ENCODE measurements at regions not wholly inside any gene's neighbourhood (a gene's known extent, or its start where the extent isn't known, plus 50 kb on each side); places are given as distances from the start of the nearest gene placed in this dataset.

DNA sequence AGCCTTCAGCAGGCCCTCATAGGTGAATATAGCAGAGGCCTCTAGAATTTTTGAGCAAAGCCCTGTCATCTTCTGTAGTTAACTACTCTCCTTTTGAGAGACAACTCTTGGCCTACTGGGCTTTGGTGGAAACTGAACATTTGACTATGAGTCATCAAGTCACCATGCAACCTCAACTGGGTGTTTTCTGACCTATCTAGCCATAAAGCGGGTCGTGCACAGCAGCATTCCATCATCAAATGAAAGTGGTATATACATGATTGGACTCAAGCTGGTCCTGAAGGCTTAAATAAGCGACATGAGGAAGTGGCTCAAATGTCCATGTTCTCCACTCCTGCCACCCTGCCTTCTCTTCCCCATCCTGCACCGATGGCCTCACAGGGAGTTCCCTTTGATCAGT is 1115.5 kb downstream of the TAF11L14 start:
- TF ChIP-seq, protein P1, sequence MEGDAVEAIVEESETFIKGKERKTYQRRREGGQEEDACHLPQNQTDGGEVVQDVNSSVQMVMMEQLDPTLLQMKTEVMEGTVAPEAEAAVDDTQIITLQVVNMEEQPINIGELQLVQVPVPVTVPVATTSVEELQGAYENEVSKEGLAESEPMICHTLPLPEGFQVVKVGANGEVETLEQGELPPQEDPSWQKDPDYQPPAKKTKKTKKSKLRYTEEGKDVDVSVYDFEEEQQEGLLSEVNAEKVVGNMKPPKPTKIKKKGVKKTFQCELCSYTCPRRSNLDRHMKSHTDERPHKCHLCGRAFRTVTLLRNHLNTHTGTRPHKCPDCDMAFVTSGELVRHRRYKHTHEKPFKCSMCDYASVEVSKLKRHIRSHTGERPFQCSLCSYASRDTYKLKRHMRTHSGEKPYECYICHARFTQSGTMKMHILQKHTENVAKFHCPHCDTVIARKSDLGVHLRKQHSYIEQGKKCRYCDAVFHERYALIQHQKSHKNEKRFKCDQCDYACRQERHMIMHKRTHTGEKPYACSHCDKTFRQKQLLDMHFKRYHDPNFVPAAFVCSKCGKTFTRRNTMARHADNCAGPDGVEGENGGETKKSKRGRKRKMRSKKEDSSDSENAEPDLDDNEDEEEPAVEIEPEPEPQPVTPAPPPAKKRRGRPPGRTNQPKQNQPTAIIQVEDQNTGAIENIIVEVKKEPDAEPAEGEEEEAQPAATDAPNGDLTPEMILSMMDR (IDR thresholded peaks at IDR 0.05; ENCODE audit: low read depth, low read length, poor library complexity, severe bottlenecking), result no peak
- TF ChIP-seq EZH2phosphoT487 (IDR thresholded peaks at IDR 0.05; ENCODE audit: borderline replicate concordance, low read length), result no peak
